HepG2 (cell line): ENCODE measurements at regions not wholly inside any gene's neighbourhood (a gene's known extent, or its start where the extent isn't known, plus 50 kb on each side); places are given as distances from the start of the nearest gene placed in this dataset.

Experiments used
- CHCHD3 ChIP-seq: sonication (generic); formaldehyde crosslinking; IDR thresholded peaks from 2 replicates; pipeline ENCODE4 v1.8.0; 2022; ENCODE audit warnings: mild to moderate bottlenecking, missing genetic modification reagents, moderate library complexity
- GPN1 ChIP-seq: sonication (generic); formaldehyde crosslinking; IDR thresholded peaks from 2 replicates; pipeline ENCODE4 v1.5.1; 2020; ENCODE audit warnings: missing genetic modification reagents, borderline replicate concordance
- JUND ChIP-seq: sonication (generic); formaldehyde crosslinking; IDR thresholded peaks from 2 replicates; pipeline ENCODE4 v1.8.0; 2022; ENCODE audit warnings: mild to moderate bottlenecking, missing genetic modification reagents
- MAFK ChIP-seq, 2 experiments: IDR thresholded peaks in 1 of 2; conservative IDR thresholded peaks in 1 of 2; 2 replicates each; pipeline ENCODE4 v1.6.1; 2011; ENCODE audit warnings: improper control_type of control experiment in 2 of 2, low read length in 2 of 2
- POLR2A ChIP-seq, 2 experiments: IDR thresholded peaks; 2 replicates each; pipeline ENCODE4 v1.6.1; 2011; ENCODE audit warnings: low read depth in 2 of 2, low read length in 2 of 2, mild to moderate bottlenecking in 1 of 2, moderate library complexity in 1 of 2; ENCODE audit not compliant: insufficient read depth in 1 of 2
- POLR2AphosphoS5 ChIP-seq: IDR thresholded peaks from 2 replicates; pipeline ENCODE4 v1.6.1; 2012; ENCODE audit warnings: low read depth, low read length
- RNF2 ChIP-seq: fragments of 450-650 bp; conservative IDR thresholded peaks from 2 replicates; pipeline ENCODE4 v1.6.1; 2016; ENCODE audit warnings: low read depth
- ZNF224 ChIP-seq: sonication (generic); formaldehyde crosslinking; IDR thresholded peaks from 2 replicates; pipeline ENCODE4 v1.5.0; 2020; ENCODE audit warnings: mild to moderate bottlenecking, missing genetic modification reagents
- ZNF616 ChIP-seq: sonication (generic); formaldehyde crosslinking; IDR thresholded peaks from 2 replicates; pipeline ENCODE4 v1.5.0; 2020; ENCODE audit warnings: low read depth, mild to moderate bottlenecking, missing genetic modification reagents
- TF ChIP-seq, protein P1 (sequence below): sonication (generic); formaldehyde crosslinking; IDR thresholded peaks from 2 replicates; pipeline ENCODE4 v1.4.0; 2020; ENCODE audit warnings: missing genetic modification reagents
- TF ChIP-seq, protein P2 (sequence below): IDR thresholded peaks from 2 replicates; pipeline ENCODE4 v1.6.1; 2016
- TF ChIP-seq, protein P3 (sequence below): sonication (generic); formaldehyde crosslinking; IDR thresholded peaks from 2 replicates; pipeline ENCODE4 v1.5.0; 2020; ENCODE audit warnings: mild to moderate bottlenecking, missing genetic modification reagents

DNA sequence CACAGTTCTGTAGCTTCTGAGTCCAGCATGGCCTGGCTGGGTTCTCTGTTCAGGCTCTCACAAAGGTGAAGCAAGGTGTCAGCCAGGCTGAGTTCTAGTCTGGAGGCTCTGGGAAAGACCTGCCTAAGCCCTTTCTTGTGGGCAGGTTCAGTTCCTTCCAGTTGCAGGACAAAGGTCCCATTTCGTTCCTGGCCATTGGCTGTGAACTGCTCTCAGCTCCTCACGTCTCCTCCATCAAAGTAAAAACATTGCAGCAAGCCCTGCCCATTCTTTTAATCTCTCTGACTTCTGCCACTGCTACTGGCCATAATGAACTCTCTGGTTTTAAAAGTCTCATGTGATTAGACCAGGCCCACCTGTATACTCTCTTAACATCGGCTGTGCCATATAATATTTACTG lies 61.6 kb upstream of the BARX1 start:
- TF ChIP-seq, protein P1, sequence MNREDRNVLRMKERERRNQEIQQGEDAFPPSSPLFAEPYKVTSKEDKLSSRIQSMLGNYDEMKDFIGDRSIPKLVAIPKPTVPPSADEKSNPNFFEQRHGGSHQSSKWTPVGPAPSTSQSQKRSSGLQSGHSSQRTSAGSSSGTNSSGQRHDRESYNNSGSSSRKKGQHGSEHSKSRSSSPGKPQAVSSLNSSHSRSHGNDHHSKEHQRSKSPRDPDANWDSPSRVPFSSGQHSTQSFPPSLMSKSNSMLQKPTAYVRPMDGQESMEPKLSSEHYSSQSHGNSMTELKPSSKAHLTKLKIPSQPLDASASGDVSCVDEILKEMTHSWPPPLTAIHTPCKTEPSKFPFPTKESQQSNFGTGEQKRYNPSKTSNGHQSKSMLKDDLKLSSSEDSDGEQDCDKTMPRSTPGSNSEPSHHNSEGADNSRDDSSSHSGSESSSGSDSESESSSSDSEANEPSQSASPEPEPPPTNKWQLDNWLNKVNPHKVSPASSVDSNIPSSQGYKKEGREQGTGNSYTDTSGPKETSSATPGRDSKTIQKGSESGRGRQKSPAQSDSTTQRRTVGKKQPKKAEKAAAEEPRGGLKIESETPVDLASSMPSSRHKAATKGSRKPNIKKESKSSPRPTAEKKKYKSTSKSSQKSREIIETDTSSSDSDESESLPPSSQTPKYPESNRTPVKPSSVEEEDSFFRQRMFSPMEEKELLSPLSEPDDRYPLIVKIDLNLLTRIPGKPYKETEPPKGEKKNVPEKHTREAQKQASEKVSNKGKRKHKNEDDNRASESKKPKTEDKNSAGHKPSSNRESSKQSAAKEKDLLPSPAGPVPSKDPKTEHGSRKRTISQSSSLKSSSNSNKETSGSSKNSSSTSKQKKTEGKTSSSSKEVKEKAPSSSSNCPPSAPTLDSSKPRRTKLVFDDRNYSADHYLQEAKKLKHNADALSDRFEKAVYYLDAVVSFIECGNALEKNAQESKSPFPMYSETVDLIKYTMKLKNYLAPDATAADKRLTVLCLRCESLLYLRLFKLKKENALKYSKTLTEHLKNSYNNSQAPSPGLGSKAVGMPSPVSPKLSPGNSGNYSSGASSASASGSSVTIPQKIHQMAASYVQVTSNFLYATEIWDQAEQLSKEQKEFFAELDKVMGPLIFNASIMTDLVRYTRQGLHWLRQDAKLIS, result no peak
- TF ChIP-seq CHCHD3 (CRISPR knock-in tag) (no peak), RNF2 (no peak), POLR2A (IDR thresholded peaks at IDR 0.05; ENCODE audit: insufficient read depth in 1 of 2, low read depth in 2 of 2, low read length in 2 of 2) (no peak), MAFK (conservative IDR thresholded peaks at IDR 0.05 in 1 of 2, IDR thresholded peaks at IDR 0.05 in 1 of 2; ENCODE audit: low read length in 2 of 2) (no peak), POLR2AphosphoS5 (no peak), ZNF224 (no peak), JUND (no peak), ZNF616 (CRISPR knock-in tag) (no peak), GPN1 (no peak)
- TF ChIP-seq, protein P2, sequence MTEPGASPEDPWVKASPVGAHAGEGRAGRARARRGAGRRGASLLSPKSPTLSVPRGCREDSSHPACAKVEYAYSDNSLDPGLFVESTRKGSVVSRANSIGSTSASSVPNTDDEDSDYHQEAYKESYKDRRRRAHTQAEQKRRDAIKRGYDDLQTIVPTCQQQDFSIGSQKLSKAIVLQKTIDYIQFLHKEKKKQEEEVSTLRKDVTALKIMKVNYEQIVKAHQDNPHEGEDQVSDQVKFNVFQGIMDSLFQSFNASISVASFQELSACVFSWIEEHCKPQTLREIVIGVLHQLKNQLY, result no peak
- TF ChIP-seq, protein P3, sequence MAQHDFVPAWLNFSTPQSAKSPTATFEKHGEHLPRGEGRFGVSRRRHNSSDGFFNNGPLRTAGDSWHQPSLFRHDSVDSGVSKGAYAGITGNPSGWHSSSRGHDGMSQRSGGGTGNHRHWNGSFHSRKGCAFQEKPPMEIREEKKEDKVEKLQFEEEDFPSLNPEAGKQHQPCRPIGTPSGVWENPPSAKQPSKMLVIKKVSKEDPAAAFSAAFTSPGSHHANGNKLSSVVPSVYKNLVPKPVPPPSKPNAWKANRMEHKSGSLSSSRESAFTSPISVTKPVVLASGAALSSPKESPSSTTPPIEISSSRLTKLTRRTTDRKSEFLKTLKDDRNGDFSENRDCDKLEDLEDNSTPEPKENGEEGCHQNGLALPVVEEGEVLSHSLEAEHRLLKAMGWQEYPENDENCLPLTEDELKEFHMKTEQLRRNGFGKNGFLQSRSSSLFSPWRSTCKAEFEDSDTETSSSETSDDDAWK, result no peak
